WTC11 (cell line): ENCODE measurements at regions not wholly inside any gene's neighbourhood (a gene's known extent, or its start where the extent isn't known, plus 50 kb on each side); places are given as distances from the start of the nearest gene placed in this dataset.

Experiments used
- ATAC-seq: fragments of 200-7000 bp; cut with Tn5 transposase; 2 replicates; pipeline ENCODE4 v1.10.0; 2021; ENCODE audit warnings: mild to moderate bottlenecking, moderate library complexity
- CTCF ChIA-PET: fragments of 300-600 bp; sonication (Branson Sonifier 250); formaldehyde crosslinking; loops from one replicate; lab custom pipeline; 2021; ENCODE audit warnings: antibody characterized with exemption; lab: Charles Lee
- POLR2A ChIA-PET: fragments of 350-600 bp; sonication (Branson Sonifier 250); formaldehyde crosslinking; loops from one replicate; lab custom pipeline; 2021; ENCODE audit warnings: antibody characterized with exemption; lab: Charles Lee
- DNase-seq: peaks from one replicate; pipeline ENCODE4 v3.0.0; 2021; ENCODE audit warnings: low spot score
- H3K27ac Mint-ChIP-seq: 2 replicates; pipeline ENCODE4 v1.8.0; 2021; ENCODE audit warnings: mixed read lengths
- H3K27me3 Mint-ChIP-seq: 2 replicates; pipeline ENCODE4 v1.8.0; 2021; ENCODE audit warnings: low read depth, mild to moderate bottlenecking, moderate library complexity, mixed read lengths
- H3K36me3 Mint-ChIP-seq: 2 replicates; pipeline ENCODE4 v1.8.0; 2021; ENCODE audit warnings: mixed read lengths
- H3K4me1 Mint-ChIP-seq: 2 replicates; pipeline ENCODE4 v1.8.0; 2022; ENCODE audit warnings: mixed read lengths
- H3K4me3 Mint-ChIP-seq: 2 replicates; pipeline ENCODE4 v1.8.0; 2021; ENCODE audit warnings: mild to moderate bottlenecking, moderate library complexity, mixed read lengths
- H3K9me3 Mint-ChIP-seq: 2 replicates; pipeline ENCODE4 v1.8.0; 2021; ENCODE audit warnings: mixed read lengths
- ATF2 ChIP-seq: sonication (generic); formaldehyde crosslinking; IDR thresholded peaks from 2 replicates; pipeline ENCODE4 v1.8.1; 2022; ENCODE audit warnings: low read depth, missing genetic modification reagents, borderline replicate concordance
- ATF6 ChIP-seq: sonication (generic); formaldehyde crosslinking; IDR thresholded peaks from 2 replicates; pipeline ENCODE4 v1.8.1; 2023; ENCODE audit warnings: mild to moderate bottlenecking, missing genetic modification reagents
- CDX4 ChIP-seq: fragments of 250-450 bp; sonication (Bioruptor Pico); IDR thresholded peaks from 2 replicates; pipeline ENCODE4 v1.9.0; 2021; ENCODE audit warnings: moderate library complexity, mild to moderate bottlenecking, inconsistent platforms, borderline replicate concordance
- EMX1 ChIP-seq: fragments of 250-450 bp; sonication (Bioruptor Pico); IDR thresholded peaks from 2 replicates; pipeline ENCODE4 v1.8.0; 2021; ENCODE audit warnings: mild to moderate bottlenecking
- ERG ChIP-seq: fragments of 250-450 bp; sonication (Bioruptor Pico); IDR thresholded peaks from 2 replicates; pipeline ENCODE4 v1.8.0; 2021; ENCODE audit warnings: mild to moderate bottlenecking
- ETV6 ChIP-seq: sonication (generic); formaldehyde crosslinking; IDR thresholded peaks from 2 replicates; pipeline ENCODE4 v1.8.1; 2022; ENCODE audit warnings: mild to moderate bottlenecking, missing genetic modification reagents
- NFATC4 ChIP-seq: fragments of 250-450 bp; sonication (Bioruptor Pico); IDR thresholded peaks from 2 replicates; pipeline ENCODE4 v1.9.0; 2021; ENCODE audit warnings: mild to moderate bottlenecking
- NFYB ChIP-seq: sonication (generic); formaldehyde crosslinking; conservative IDR thresholded peaks from 2 replicates; pipeline ENCODE4 v1.8.0; 2022; ENCODE audit warnings: low read depth, missing genetic modification reagents
- SMAD4 ChIP-seq: sonication (generic); formaldehyde crosslinking; IDR thresholded peaks from 2 replicates; pipeline ENCODE4 v1.8.0; 2022; ENCODE audit warnings: mild to moderate bottlenecking, missing genetic modification reagents
- SP1 ChIP-seq: sonication (generic); formaldehyde crosslinking; conservative IDR thresholded peaks from 2 replicates; pipeline ENCODE4 v1.8.1; 2022; ENCODE audit warnings: missing genetic modification reagents
- TP53 ChIP-seq: sonication (generic); formaldehyde crosslinking; IDR thresholded peaks from 2 replicates; pipeline ENCODE4 v1.8.1; 2023; ENCODE audit warnings: mild to moderate bottlenecking, missing genetic modification reagents
- USF2 ChIP-seq: sonication (generic); formaldehyde crosslinking; IDR thresholded peaks from 2 replicates; pipeline ENCODE4 v1.8.1; 2023; ENCODE audit warnings: mild to moderate bottlenecking, missing genetic modification reagents, moderate library complexity
- ZBTB21 ChIP-seq: sonication (generic); formaldehyde crosslinking; IDR thresholded peaks from 2 replicates; pipeline ENCODE4 v1.8.1; 2023; ENCODE audit warnings: mild to moderate bottlenecking, missing genetic modification reagents, borderline replicate concordance
- ZNF138 ChIP-seq: sonication (generic); formaldehyde crosslinking; conservative IDR thresholded peaks from 2 replicates; pipeline ENCODE4 v1.8.1; 2022; ENCODE audit warnings: mild to moderate bottlenecking, moderate library complexity, missing genetic modification reagents
- ZNF423 ChIP-seq: fragments of 250-450 bp; sonication (Bioruptor Pico); IDR thresholded peaks from 2 replicates; pipeline ENCODE4 v2.1.2; 2022; ENCODE audit warnings: mild to moderate bottlenecking, moderate library complexity
- ZNF425 ChIP-seq: fragments of 250-450 bp; sonication (Bioruptor Pico); conservative IDR thresholded peaks from 2 replicates; pipeline ENCODE4 v1.9.0; 2021; ENCODE audit warnings: mild to moderate bottlenecking
- ZNF532 ChIP-seq: fragments of 250-450 bp; sonication (Bioruptor Pico); IDR thresholded peaks from 2 replicates; pipeline ENCODE4 v1.9.0; 2021; ENCODE audit warnings: mild to moderate bottlenecking, borderline replicate concordance
- ZNF671 ChIP-seq: fragments of 250-450 bp; sonication (Bioruptor Pico); IDR thresholded peaks from 2 replicates; pipeline ENCODE4 v1.8.0; 2021; ENCODE audit warnings: mild to moderate bottlenecking

- CTCF ChIA-PET = no interaction called here
- no peak for DNase-seq
- Mint-ChIP-seq H3K4me1 (no peaks in the 10 kb centered on the region), H3K36me3 (no peaks in the 10 kb centered on the region), H3K27ac (no peak overlapping the region), H3K4me3 (no peak overlapping the region), H3K9me3 (peaks cover 2% of the 10 kb centered on the region), H3K27me3 (peaks cover 9% of the 10 kb centered on the region)
- POLR2A ChIA-PET = no interaction called here
- no peak for ATAC-seq
- TF ChIP-seq NFATC4 (CRISPR knock-in tag) = no peak
- TF ChIP-seq ZNF532 (CRISPR knock-in tag) = no peak
- no peak for TF ChIP-seq ZBTB21 (CRISPR knock-in tag)
- TF ChIP-seq ZNF138 (CRISPR knock-in tag) = no peak
- no peak for TF ChIP-seq EMX1 (CRISPR knock-in tag)
- TF ChIP-seq NFYB = no peak
Observed at GRCh38 chrX:150184491-150184890, 178.6 kb upstream of the MAMLD1 start.

GRCh38 chrX:150185766-150186165 lies 177.4 kb upstream of the MAMLD1 start:
- POLR2A ChIA-PET = no interaction called here
- peaks cover 9% of the 10 kb centered on the region for H3K27me3 Mint-ChIP-seq
- no peaks in the 10 kb centered on the region for H3K36me3 Mint-ChIP-seq
- H3K27ac Mint-ChIP-seq = no peak overlapping the region
- 0 out of 2 replicates have a peak, but pooled peaks cover 2% of the 10 kb centered on the region for H3K4me1 Mint-ChIP-seq
- ATAC-seq = no peak
- no peak overlapping the region for H3K4me3 Mint-ChIP-seq
- no peaks in the 10 kb centered on the region for H3K9me3 Mint-ChIP-seq
- no peak for TF ChIP-seq ETV6 (CRISPR knock-in tag)
- no peak for TF ChIP-seq ERG
- TF ChIP-seq ATF6 = no peak
- no peak for TF ChIP-seq ZNF425 (CRISPR knock-in tag)
- TF ChIP-seq ZNF423 (CRISPR knock-in tag) = no peak
- no peak for TF ChIP-seq TP53 (CRISPR knock-in tag)
- no peak for TF ChIP-seq SP1
- TF ChIP-seq CDX4 (CRISPR knock-in tag) = no peak
- no peak for TF ChIP-seq ATF2 (CRISPR knock-in tag)
- TF ChIP-seq ZNF671 (CRISPR knock-in tag) = no peak
- no peak for TF ChIP-seq SMAD4 (CRISPR knock-in tag)
- no peak for TF ChIP-seq USF2 (CRISPR knock-in tag)
- TF ChIP-seq ZNF138 (CRISPR knock-in tag) = no peak
- CTCF ChIA-PET = no interaction called here
- DNase-seq = no peak
